ENCODE measurements at regions not wholly inside any gene's neighbourhood (a gene's known extent, or its start where the extent isn't known, plus 50 kb on each side); places are given as distances from the start of the nearest gene placed in this dataset.

- Histone ChIP-seq H2AFZ (ENCODE audit: low read depth, low read length) (no peak overlapping the region), H3K9me1 (ENCODE audit: control insufficient read depth, insufficient read depth, low read length) (no peaks in the 10 kb centered on the region), H4K20me1 (replicated peaks; ENCODE audit: control insufficient read depth, insufficient read depth, low read length) (no peaks in the 10 kb centered on the region), H3K9ac (ENCODE audit: insufficient read depth in 1 of 2, low read depth in 2 of 2, low read length in 2 of 2) (no peak overlapping the region), H3K27ac (ENCODE audit: extremely low read depth, low read depth, low read length) (no peak overlapping the region), H3K9me3 (replicated peaks; ENCODE audit: control insufficient read depth, insufficient read depth, low read depth, low read length) (no peaks in the 10 kb centered on the region), H3K27me3 (ENCODE audit: control insufficient read depth in 2 of 2, insufficient read depth in 2 of 2, low read length in 2 of 2) (no peaks in the 10 kb centered on the region), H3K4me1 (replicated peaks in 1 of 2; ENCODE audit: control insufficient read depth in 2 of 2, insufficient read depth in 2 of 2, low read length in 2 of 2) (no peaks in the 10 kb centered on the region), H3K79me2 (ENCODE audit: control insufficient read depth, insufficient read depth, low read length) (no peaks in the 10 kb centered on the region), H3K4me2 (ENCODE audit: insufficient read depth, low read length) (no peak overlapping the region), H3K36me3 (ENCODE audit: control insufficient read depth, insufficient read depth, low read length) (no peaks in the 10 kb centered on the region), H3K4me3 (no peak overlapping the region)
- in situ Hi-C loops (cut with MboI) (no loop called here), intact Hi-C loops (cut with micrococcal nuclease) (no loop called here)
- ATAC-seq (no peak), DNase-seq (ENCODE audit: extremely low read depth in 1 of 4, low spot score in 3 of 4) (no peak), FAIRE-seq (no peak)
- no TSS peak for BruUV-seq (replicated peaks)
- 1% methylated on average over 5 of the region's 5 CpGs for WGBS (ENCODE audit: insufficient coverage, low coverage, missing lambda C conversion rate)
- POLR2A ChIA-PET: no interaction called here
- CTCF ChIA-PET (ENCODE audit: low intra/inter-chr PET ratio): no interaction called here
- no peak for TF ChIP-seq MTA2 (IDR thresholded peaks at IDR 0.05; ENCODE audit: low read depth)
- TF ChIP-seq DACH1 (IDR thresholded peaks at IDR 0.05; ENCODE audit: partially characterized antibody): no peak
- TF ChIP-seq ZNF134 (CRISPR knock-in tag; conservative IDR thresholded peaks at IDR 0.05): no peak
- TF ChIP-seq CBFA2T3 (IDR thresholded peaks at IDR 0.05): no peak
- TF ChIP-seq, protein P1, sequence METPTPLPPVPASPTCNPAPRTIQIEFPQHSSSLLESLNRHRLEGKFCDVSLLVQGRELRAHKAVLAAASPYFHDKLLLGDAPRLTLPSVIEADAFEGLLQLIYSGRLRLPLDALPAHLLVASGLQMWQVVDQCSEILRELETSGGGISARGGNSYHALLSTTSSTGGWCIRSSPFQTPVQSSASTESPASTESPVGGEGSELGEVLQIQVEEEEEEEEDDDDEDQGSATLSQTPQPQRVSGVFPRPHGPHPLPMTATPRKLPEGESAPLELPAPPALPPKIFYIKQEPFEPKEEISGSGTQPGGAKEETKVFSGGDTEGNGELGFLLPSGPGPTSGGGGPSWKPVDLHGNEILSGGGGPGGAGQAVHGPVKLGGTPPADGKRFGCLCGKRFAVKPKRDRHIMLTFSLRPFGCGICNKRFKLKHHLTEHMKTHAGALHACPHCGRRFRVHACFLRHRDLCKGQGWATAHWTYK (CRISPR knock-in tag; IDR thresholded peaks at IDR 0.05): no peak
- TF ChIP-seq, protein P2, sequence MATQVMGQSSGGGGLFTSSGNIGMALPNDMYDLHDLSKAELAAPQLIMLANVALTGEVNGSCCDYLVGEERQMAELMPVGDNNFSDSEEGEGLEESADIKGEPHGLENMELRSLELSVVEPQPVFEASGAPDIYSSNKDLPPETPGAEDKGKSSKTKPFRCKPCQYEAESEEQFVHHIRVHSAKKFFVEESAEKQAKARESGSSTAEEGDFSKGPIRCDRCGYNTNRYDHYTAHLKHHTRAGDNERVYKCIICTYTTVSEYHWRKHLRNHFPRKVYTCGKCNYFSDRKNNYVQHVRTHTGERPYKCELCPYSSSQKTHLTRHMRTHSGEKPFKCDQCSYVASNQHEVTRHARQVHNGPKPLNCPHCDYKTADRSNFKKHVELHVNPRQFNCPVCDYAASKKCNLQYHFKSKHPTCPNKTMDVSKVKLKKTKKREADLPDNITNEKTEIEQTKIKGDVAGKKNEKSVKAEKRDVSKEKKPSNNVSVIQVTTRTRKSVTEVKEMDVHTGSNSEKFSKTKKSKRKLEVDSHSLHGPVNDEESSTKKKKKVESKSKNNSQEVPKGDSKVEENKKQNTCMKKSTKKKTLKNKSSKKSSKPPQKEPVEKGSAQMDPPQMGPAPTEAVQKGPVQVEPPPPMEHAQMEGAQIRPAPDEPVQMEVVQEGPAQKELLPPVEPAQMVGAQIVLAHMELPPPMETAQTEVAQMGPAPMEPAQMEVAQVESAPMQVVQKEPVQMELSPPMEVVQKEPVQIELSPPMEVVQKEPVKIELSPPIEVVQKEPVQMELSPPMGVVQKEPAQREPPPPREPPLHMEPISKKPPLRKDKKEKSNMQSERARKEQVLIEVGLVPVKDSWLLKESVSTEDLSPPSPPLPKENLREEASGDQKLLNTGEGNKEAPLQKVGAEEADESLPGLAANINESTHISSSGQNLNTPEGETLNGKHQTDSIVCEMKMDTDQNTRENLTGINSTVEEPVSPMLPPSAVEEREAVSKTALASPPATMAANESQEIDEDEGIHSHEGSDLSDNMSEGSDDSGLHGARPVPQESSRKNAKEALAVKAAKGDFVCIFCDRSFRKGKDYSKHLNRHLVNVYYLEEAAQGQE (IDR thresholded peaks at IDR 0.05; ENCODE audit: borderline replicate concordance): no peak
- TF ChIP-seq, protein P2 (CRISPR knock-in tag; IDR thresholded peaks at IDR 0.05; ENCODE audit: low read depth): no peak
- no peak for TF ChIP-seq MAFG (tag; conservative IDR thresholded peaks at IDR 0.05)
- TF ChIP-seq PPARD (CRISPR knock-in tag; IDR thresholded peaks at IDR 0.05): no peak
- TF ChIP-seq ZNF696 (CRISPR knock-in tag; conservative IDR thresholded peaks at IDR 0.05): no peak
- no peak for TF ChIP-seq FOXM1 (IDR thresholded peaks at IDR 0.05; ENCODE audit: low read depth)
- TF ChIP-seq FOXM1 (CRISPR knock-in tag; IDR thresholded peaks at IDR 0.05; ENCODE audit: low read depth): no peak
- no peak for TF ChIP-seq SMC3 (conservative IDR thresholded peaks at IDR 0.05; ENCODE audit: insufficient read depth, low read depth, low read length)
- TF ChIP-seq ELF1 (tag; IDR thresholded peaks at IDR 0.05): no peak
- no peak for TF ChIP-seq FOXA3 (CRISPR knock-in tag; conservative IDR thresholded peaks at IDR 0.05 in 1 of 2, IDR thresholded peaks at IDR 0.05 in 1 of 2)
- TF ChIP-seq TBP (optimal IDR thresholded peaks at IDR 0.05; ENCODE audit: low read depth, low read length): no peak
Measured at GRCh38 chr11:122271137-122271536, 155.1 kb upstream of the BLID start.

All from K562 (cell line).